Amniotic stem cell (primary cell): ENCODE measurements at regions not wholly inside any gene's neighbourhood (a gene's known extent, or its start where the extent isn't known, plus 50 kb on each side); places are given as distances from the start of the nearest gene placed in this dataset.
"Not testable (repeated sequence)": the region's sequence is repeated elsewhere in the genome, so short reads cannot be mapped to it uniquely, and the experiment has no call there.

Experiments
- DNase-seq: peaks from one replicate; lab custom pipeline; 2025; lab: John Stamatoyannopoulos, UW

DNA sequence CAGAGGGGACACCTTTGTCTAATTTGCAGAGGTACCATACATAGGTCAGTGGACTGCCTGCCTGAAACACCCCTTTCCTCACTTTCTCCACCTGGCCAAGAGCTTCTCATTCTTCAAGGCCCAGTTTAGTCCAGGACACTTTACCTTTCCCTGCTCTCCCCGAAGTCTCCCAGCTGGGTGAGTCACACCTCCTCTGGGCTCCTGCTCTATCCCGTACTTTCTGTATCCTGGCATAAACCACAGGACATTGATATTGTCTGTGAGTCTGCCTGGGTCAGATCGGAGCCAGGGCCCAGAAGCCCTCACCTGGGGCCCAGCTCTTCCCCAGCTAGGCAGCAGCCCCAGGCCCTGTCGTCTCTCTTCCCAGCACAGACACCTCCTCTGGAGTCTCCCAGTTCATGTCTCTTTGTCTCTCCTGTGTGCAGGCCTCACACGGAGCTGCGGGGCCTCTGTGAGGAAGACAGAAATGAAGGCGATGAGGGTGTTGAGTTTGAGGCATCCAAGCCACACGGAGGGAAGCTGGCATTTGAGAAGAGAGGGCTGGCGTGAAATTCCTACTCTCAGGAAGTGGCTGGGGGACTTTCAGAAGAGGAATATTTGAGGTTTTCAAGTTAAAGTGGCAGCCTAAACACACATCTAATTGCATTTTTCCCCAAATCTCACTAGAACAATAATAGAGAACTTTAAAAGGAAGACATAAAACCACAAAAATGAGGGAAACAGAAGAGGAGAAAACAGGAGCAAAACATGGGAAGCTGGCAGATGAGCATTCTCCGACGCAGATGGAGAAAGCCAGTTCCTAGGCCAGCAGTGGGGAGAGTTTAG is 79.6 kb upstream of the LAPTM4A start:
- DNase-seq, result no peak

DNA sequence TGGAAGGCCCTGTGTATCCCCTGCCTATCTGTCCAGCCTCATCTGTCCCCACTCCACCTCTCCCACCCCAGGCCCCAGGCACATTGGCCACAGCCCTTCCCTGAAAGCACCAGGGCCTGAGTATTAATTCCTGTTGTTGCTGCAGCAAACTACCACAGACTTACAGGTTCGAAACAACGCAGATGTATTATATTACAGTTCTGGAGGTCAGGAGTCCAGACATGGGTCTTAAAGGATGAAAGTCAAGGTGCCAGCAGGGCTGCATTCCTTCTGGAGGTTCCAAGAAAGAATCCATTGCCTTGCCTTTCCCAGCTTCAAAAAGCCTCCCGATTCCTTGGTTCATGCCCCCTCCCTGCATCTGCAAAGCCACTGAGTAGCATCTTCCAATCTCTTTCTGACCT is 78.7 kb upstream of the LAPTM4A start:
- no peak for DNase-seq

- no peak for DNase-seq
Observed at GRCh38 chr2:20129331-20130159, 78.1 kb upstream of the LAPTM4A start.

DNA sequence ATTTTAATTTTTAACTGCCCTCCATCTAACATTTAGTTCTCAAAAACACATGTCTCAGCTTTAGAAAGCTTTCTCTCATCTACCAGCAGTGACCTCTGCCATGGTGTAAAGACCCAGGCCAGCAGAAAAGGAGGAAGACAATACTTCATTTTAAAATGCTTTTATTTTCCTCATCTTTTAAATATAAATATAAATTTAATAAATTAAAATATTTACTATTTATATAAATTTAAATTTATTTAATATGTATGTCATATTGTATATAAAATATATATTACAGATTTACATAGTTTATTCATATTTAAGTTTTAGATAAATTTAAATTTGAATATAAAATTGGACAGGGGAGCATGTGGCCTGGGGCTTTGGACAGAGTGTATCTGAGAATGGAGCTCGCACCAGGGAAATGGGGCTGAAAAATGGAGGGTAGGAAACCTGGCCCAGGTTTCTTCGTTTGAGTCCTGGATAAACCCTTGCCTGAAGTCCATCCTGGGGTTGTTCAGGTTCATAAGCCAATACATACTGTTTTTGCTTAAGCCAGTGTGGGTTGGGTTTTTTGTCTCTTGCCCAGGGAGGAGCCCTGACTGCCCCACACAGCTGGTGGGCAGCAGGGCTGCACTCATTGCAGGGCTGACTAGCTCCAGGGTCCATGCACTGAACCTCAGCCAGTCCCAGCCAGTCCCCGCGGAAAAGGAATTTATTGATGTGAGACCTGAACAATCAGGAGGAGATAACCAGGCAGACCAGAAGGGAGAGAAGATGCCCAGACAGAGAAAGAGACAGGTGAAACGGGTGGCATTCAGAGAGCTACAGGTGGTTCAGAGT is 77.3 kb upstream of the LAPTM4A start:
- DNase-seq, result no peak

GRCh38 chr2:20126469-20126868 is 75.0 kb upstream of the LAPTM4A start:
- DNase-seq, result no peak

DNA sequence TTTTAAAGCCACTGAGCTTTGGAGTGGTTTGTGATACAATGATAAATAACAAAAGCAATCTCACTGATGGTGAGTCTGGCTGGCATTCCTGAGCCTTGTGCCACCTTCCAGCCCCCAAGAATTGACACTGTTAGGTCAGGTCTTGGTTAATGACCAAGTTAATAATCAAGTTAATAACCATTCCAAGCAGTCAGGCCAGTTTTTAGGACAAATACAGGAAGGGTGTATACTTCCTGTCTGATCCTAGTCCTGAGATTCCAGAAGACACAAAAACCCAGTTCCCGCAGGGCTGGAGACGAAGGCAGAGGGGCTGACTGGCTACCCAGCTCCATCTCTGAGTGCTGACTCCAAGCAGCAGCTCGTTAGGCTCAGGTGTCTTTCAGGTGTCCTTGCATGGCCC is 74.6 kb upstream of the LAPTM4A start:
- DNase-seq, result no peak

DNA sequence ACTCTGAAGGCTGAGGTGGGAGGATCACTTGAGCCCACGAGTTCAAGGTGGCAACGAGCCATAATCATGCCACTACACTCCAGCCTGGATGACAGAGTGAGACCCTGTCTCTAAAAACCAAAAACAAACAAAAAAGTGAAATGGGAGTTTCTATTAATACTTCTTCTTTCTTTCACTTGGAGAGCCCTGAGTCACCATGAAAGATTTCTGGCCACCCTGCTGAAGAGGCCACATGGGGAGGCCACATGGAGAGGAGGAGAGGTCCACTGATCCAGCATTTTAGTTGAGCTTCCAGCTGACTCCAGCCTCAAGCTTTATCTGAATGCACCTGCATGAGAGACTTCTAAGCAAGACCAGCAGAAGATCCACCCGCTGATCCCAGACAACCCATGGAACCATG is 74.2 kb upstream of the LAPTM4A start:
- DNase-seq, result no peak

DNA sequence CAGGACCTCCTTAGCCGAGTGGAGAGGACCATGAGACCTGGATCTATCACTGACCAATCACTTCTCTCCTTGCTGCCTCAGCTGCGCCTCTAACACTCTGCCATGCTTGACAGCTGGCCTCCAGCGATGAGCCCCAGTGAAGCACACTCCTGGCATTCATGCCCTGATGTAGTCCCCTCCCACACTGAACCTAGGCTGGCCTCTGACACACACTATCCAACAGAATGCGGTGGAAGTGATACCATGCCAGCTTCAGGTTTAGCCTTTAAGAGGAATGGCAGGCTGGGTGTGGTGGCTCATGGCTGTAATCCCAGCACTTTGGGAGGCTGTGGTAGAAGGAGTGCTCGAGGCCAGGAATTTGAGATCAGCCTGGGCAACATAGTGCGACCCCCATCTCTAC is 73.7 kb upstream of the LAPTM4A start:
- no peak for DNase-seq

GRCh38 chr2:20123871-20124594 is 72.6 kb upstream of the LAPTM4A start:
- DNase-seq, result no peak

DNA sequence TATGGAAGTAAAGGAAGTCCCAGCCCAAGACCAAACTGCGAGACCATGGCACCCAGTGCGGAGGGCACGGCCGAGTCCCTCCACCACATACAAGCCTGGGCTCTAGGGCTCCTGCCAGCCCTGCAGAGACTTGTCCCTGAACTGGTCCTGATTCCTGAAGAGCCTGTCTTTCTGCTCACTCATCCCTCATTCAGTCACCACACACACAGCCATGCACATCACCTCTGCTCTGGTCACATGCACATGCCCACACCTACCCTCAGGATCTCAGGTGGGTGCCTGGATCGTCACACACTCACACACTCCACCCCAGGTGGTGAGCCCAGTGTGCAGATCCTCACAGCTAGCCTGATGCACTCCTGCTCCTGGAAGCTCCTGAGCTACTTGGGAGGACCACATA is 71.4 kb upstream of the LAPTM4A start:
- DNase-seq, result no peak

GRCh38 chr2:20120569-20121416 is 69.4 kb upstream of the LAPTM4A start:
- no peak for DNase-seq

- no peak for DNase-seq
Observed at GRCh38 chr2:20118051-20118450, 66.6 kb upstream of the LAPTM4A start.

DNA sequence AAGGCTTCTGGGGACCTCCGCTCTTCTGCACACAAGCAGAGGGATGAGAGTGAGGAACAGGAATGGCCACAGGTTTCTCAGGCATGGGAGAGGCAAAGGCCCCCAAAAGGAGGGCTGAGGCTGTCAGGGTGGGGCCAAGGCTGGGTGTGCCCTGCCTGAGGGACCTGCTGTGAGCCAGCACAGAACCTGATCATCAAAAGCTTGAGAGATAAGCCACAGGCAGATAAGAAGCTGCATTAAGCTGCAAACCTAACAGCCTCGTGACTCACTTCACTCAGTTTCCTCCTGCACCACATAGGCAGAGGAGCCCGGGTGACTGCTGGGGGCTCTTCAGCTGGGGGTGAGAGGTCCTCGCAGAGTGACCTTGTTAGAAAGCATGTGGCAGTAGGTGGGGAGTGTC is 64.5 kb upstream of the LAPTM4A start:
- DNase-seq, result no peak

DNA sequence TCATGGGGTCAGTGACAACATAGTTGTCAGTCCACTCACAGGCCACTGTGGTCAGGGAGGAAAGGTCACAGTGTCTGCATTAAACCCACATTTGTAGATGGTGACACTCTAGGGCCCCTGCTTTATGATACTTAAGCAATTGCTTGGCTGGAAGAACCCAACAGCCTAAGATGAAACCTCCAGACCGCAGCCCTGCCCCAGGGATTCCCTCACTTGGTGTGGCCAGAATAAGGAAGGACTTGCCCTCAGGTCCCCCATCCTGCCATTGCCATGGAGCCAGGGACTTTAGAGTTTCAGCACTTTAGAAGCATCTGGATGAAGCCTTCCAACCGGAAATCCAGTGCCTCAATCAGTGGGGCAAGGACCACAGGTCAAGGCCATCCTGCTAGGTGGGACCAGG is 63.9 kb upstream of the LAPTM4A start:
- DNase-seq, result no peak

GRCh38 chr2:20113986-20114938 is 62.8 kb upstream of the LAPTM4A start:
- DNase-seq, result no peak

GRCh38 chr2:20113004-20113796 is 61.8 kb upstream of the LAPTM4A start:
- no peak for DNase-seq

DNA sequence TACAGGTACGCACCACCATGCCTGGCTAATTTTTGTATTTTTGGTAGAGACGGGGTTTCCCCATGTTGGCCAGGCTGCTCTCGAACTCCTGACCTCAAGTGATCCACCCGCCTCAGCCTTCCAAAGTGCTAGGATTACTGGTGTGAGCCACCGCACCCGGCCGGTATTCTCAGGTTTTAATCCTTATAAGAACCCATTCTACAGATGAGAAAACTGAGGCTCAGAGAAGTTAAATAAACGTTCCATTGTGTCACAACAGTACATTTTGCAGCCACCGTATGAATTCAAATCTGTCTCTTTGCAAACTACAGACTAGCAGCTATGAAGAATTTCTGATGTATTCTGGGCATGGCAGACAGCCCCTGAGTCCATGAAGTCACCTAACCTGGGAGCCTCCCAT is 60.9 kb upstream of the LAPTM4A start:
- not testable (repeated sequence) for DNase-seq

- no peak for DNase-seq
Observed at GRCh38 chr2:20111311-20112131, 60.1 kb upstream of the LAPTM4A start.
